Erythroblast (primary cell): ENCODE measurements at regions not wholly inside any gene's neighbourhood (a gene's known extent, or its start where the extent isn't known, plus 50 kb on each side); places are given as distances from the start of the nearest gene placed in this dataset.

Experiments
- GATA1 ChIP-seq: IDR thresholded peaks from 2 replicates; pipeline ENCODE4 v1.6.1; 2011; ENCODE audit warnings: low read depth, mild to moderate bottlenecking, control low read depth, low read length, moderate library complexity
- POLR2A ChIP-seq: IDR thresholded peaks from 2 replicates; pipeline ENCODE4 v1.6.1; 2011; ENCODE audit warnings: mild to moderate bottlenecking, low read length

- no peak for TF ChIP-seq GATA1
- no peak for TF ChIP-seq POLR2A
Observed at GRCh38 chr2:16262526-16263178, 322.3 kb downstream of the MYCN start.
